ENCODE measurements at regions not wholly inside any gene's neighbourhood (a gene's known extent, or its start where the extent isn't known, plus 50 kb on each side); places are given as distances from the start of the nearest gene placed in this dataset.

- TF ChIP-seq POLR2A (IDR thresholded peaks at IDR 0.05) (no peak), CTCF (IDR thresholded peaks at IDR 0.05) (no peak), EP300 (IDR thresholded peaks at IDR 0.05) (no peak)
Observed at GRCh38 chr12:43148691-43149090, 403.3 kb downstream of the ADAMTS20 start.

Data from tibial nerve (tissue), 4 donors.